ENCODE measurements at regions not wholly inside any gene's neighbourhood (a gene's known extent, or its start where the extent isn't known, plus 50 kb on each side); places are given as distances from the start of the nearest gene placed in this dataset.

GRCh38 chr2:164412831-164413230 lies 208.5 kb downstream of the GRB14 start:
- no peaks in the 10 kb centered on the region for H3K36me3 ChIP-seq (ENCODE audit: insufficient read depth)
- H3K4me2 ChIP-seq: no peak overlapping the region
- H3K4me3 ChIP-seq (IDR thresholded peaks at IDR 0.05; ENCODE audit: insufficient read depth, low read depth, low read length): no peak overlapping the region
- no peak for TF ChIP-seq CTCF (conservative IDR thresholded peaks at IDR 0.05; ENCODE audit: low read depth, low read length)
- no peaks in the 10 kb centered on the region for H3K27me3 ChIP-seq (ENCODE audit: insufficient read depth, low read depth)
- no peak overlapping the region for H2AFZ ChIP-seq (ENCODE audit: low read depth)
- H3K9ac ChIP-seq: no peak overlapping the region
- no peak overlapping the region for H3K27ac ChIP-seq
- H3K4me1 ChIP-seq (ENCODE audit: low read depth, poor library complexity, severe bottlenecking): no peaks in the 10 kb centered on the region
- no peaks in the 10 kb centered on the region for H4K20me1 ChIP-seq (ENCODE audit: insufficient read depth)
- H3K79me2 ChIP-seq (ENCODE audit: insufficient read depth, low read depth): no peaks in the 10 kb centered on the region

GRCh38 chr2:164389411-164389810 lies 231.9 kb downstream of the GRB14 start:
- no peak overlapping the region for H2AFZ ChIP-seq (ENCODE audit: low read depth)
- H3K36me3 ChIP-seq (ENCODE audit: insufficient read depth): no peaks in the 10 kb centered on the region
- no peak overlapping the region for H3K4me3 ChIP-seq (IDR thresholded peaks at IDR 0.05; ENCODE audit: insufficient read depth, low read depth, low read length)
- H4K20me1 ChIP-seq (ENCODE audit: insufficient read depth): no peaks in the 10 kb centered on the region
- H3K9ac ChIP-seq: no peak overlapping the region
- H3K4me2 ChIP-seq: no peak overlapping the region
- no peak overlapping the region for H3K27ac ChIP-seq
- TF ChIP-seq CTCF (conservative IDR thresholded peaks at IDR 0.05; ENCODE audit: low read depth, low read length): no peak
- no peaks in the 10 kb centered on the region for H3K79me2 ChIP-seq (ENCODE audit: insufficient read depth, low read depth)
- no peaks in the 10 kb centered on the region; the same call in 1 of the 2 replicates for H3K27me3 ChIP-seq (ENCODE audit: insufficient read depth, low read depth)
- H3K4me1 ChIP-seq (ENCODE audit: low read depth, poor library complexity, severe bottlenecking): no peaks in the 10 kb centered on the region

- H2AFZ ChIP-seq (ENCODE audit: low read depth): no peak overlapping the region
- H3K4me2 ChIP-seq: no peak overlapping the region
- no peak overlapping the region for H3K9ac ChIP-seq
- no peak overlapping the region for H3K4me3 ChIP-seq (IDR thresholded peaks at IDR 0.05; ENCODE audit: insufficient read depth, low read depth, low read length)
- H3K27me3 ChIP-seq (ENCODE audit: insufficient read depth, low read depth): no peaks in the 10 kb centered on the region; the same call in 1 of the 2 replicates
- no peaks in the 10 kb centered on the region for H4K20me1 ChIP-seq (ENCODE audit: insufficient read depth)
- H3K79me2 ChIP-seq (ENCODE audit: insufficient read depth, low read depth): no peaks in the 10 kb centered on the region
- TF ChIP-seq CTCF (conservative IDR thresholded peaks at IDR 0.05; ENCODE audit: low read depth, low read length): no peak
- H3K27ac ChIP-seq: no peak overlapping the region
- H3K36me3 ChIP-seq (ENCODE audit: insufficient read depth): no peaks in the 10 kb centered on the region
- no peaks in the 10 kb centered on the region for H3K4me1 ChIP-seq (ENCODE audit: low read depth, poor library complexity, severe bottlenecking)
Measured at GRCh38 chr2:164388511-164388910, 232.8 kb downstream of the GRB14 start.

GRCh38 chr2:164386231-164386630 lies 235.1 kb downstream of the GRB14 start:
- no peak overlapping the region for H3K4me3 ChIP-seq (IDR thresholded peaks at IDR 0.05; ENCODE audit: insufficient read depth, low read depth, low read length)
- no peaks in the 10 kb centered on the region for H4K20me1 ChIP-seq (ENCODE audit: insufficient read depth)
- no peaks in the 10 kb centered on the region for H3K79me2 ChIP-seq (ENCODE audit: insufficient read depth, low read depth)
- H2AFZ ChIP-seq (ENCODE audit: low read depth): no peak overlapping the region
- no peak overlapping the region for H3K27ac ChIP-seq
- H3K4me1 ChIP-seq (ENCODE audit: low read depth, poor library complexity, severe bottlenecking): no peaks in the 10 kb centered on the region
- H3K36me3 ChIP-seq (ENCODE audit: insufficient read depth): no peaks in the 10 kb centered on the region
- no peak for TF ChIP-seq CTCF (conservative IDR thresholded peaks at IDR 0.05; ENCODE audit: low read depth, low read length)
- H3K27me3 ChIP-seq (ENCODE audit: insufficient read depth, low read depth): no peaks in the 10 kb centered on the region
- H3K4me2 ChIP-seq: no peak overlapping the region
- H3K9ac ChIP-seq: no peak overlapping the region
